GM12891 (cell line): ENCODE measurements at regions not wholly inside any gene's neighbourhood (a gene's known extent, or its start where the extent isn't known, plus 50 kb on each side); places are given as distances from the start of the nearest gene placed in this dataset.

Experiments used
- PAX5 ChIP-seq: IDR thresholded peaks from 2 replicates; pipeline ENCODE4 v1.6.1; 2011; ENCODE audit warnings: low read length, moderate library complexity, mild to moderate bottlenecking; ENCODE audit not compliant: insufficient read depth, severe bottlenecking
- POLR2A ChIP-seq: IDR thresholded peaks from 2 replicates; pipeline ENCODE4 v1.6.1; 2011; ENCODE audit warnings: low read depth, low read length, control low read depth
- POLR2AphosphoS5 ChIP-seq: IDR thresholded peaks from 2 replicates; pipeline ENCODE4 v1.6.1; 2011; ENCODE audit warnings: low read depth, low read length, control low read depth
- POU2F2 ChIP-seq: IDR thresholded peaks from 2 replicates; pipeline ENCODE4 v1.6.1; 2011; ENCODE audit warnings: low read depth, mild to moderate bottlenecking, control low read depth, low read length, moderate library complexity
- TAF1 ChIP-seq: IDR thresholded peaks from 2 replicates; pipeline ENCODE4 v1.6.1; 2011; ENCODE audit warnings: low read depth, low read length, control low read depth

GRCh38 chr2:18124116-18124835 lies 245.8 kb downstream of the KCNS3 start:
- TF ChIP-seq POLR2A (no peak), TAF1 (no peak), POU2F2 (no peak), PAX5 (no peak), POLR2AphosphoS5 (no peak)
